ENCODE measurements at regions not wholly inside any gene's neighbourhood (a gene's known extent, or its start where the extent isn't known, plus 50 kb on each side); places are given as distances from the start of the nearest gene placed in this dataset.
A peak's percentile ranks its signal among the peaks of the same experiment; 100 is the strongest.

GRCh38 chr16:73226675-73227074 is 178.7 kb upstream of the ZFHX3 start:
- Histone ChIP-seq H3K27ac (ENCODE audit: low read depth, low read length) (no peak overlapping the region), H3K4me3 (ENCODE audit: low read length in 3 of 3) (no peak overlapping the region), H3K36me3 (ENCODE audit: control insufficient read depth in 3 of 3, insufficient read depth in 3 of 3, low read length in 3 of 3) (no peaks in the 10 kb centered on the region), H3K9me3 (ENCODE audit: control insufficient read depth in 3 of 3, low read length in 3 of 3) (no peaks in the 10 kb centered on the region), H3K4me1 (ENCODE audit: control insufficient read depth in 3 of 3, insufficient read depth in 3 of 3, low read length in 3 of 3) (peaks cover 3 to 8% (median 4%) of the 10 kb centered on the region in 3 donors), H3K9ac (ENCODE audit: low read depth in 1 of 3, low read length in 3 of 3) (no peak overlapping the region), H3K27me3 (ENCODE audit: control insufficient read depth in 3 of 3, insufficient read depth in 3 of 3, low read length in 3 of 3) (no peaks in the 10 kb centered on the region)

DNA sequence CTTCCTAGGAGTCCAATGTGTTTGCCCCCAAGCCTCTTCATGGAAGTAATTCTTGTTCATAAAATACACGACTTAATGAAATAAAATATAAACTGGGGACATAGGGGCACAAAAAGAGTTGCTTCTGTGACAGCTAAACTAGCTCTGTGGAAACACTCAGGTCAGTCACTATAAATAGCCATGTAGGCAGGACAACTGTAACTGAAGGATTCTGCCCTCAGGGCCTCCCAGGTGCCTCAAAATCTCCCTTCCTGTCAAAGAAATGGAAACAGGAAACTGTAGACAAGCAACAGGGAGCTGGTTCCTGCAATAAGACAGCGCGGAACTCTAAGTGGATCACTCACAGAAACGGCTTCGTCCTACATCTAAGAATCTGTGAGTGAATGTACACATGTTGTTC is 178.1 kb upstream of the ZFHX3 start:
- Histone ChIP-seq H3K27me3 (ENCODE audit: control insufficient read depth in 3 of 3, insufficient read depth in 3 of 3, low read length in 3 of 3) (no peaks in the 10 kb centered on the region), H3K27ac (ENCODE audit: low read depth, low read length) (peak overlapping the region; percentile 33), H3K4me1 (ENCODE audit: control insufficient read depth in 3 of 3, insufficient read depth in 3 of 3, low read length in 3 of 3) (peaks cover 3 to 8% (median 4%) of the 10 kb centered on the region in 3 donors), H3K4me3 (ENCODE audit: low read length in 3 of 3) (no peak overlapping the region), H3K36me3 (ENCODE audit: control insufficient read depth in 3 of 3, insufficient read depth in 3 of 3, low read length in 3 of 3) (no peaks in the 10 kb centered on the region), H3K9me3 (ENCODE audit: control insufficient read depth in 3 of 3, low read length in 3 of 3) (no peaks in the 10 kb centered on the region), H3K9ac (ENCODE audit: low read depth in 1 of 3, low read length in 3 of 3) (no peak overlapping the region)

- Histone ChIP-seq H3K27me3 (ENCODE audit: control insufficient read depth in 3 of 3, insufficient read depth in 3 of 3, low read length in 3 of 3) (no peaks in the 10 kb centered on the region), H3K36me3 (ENCODE audit: control insufficient read depth in 3 of 3, insufficient read depth in 3 of 3, low read length in 3 of 3) (no peaks in the 10 kb centered on the region), H3K9me3 (ENCODE audit: control insufficient read depth in 3 of 3, low read length in 3 of 3) (peaks cover 0 to 2% (median 0%) of the 10 kb centered on the region in 3 donors), H3K4me1 (ENCODE audit: control insufficient read depth in 3 of 3, insufficient read depth in 3 of 3, low read length in 3 of 3) (peaks cover 3 to 5% (median 4%) of the 10 kb centered on the region in 3 donors), H3K27ac (ENCODE audit: low read depth, low read length) (no peak overlapping the region), H3K4me3 (ENCODE audit: low read length in 3 of 3) (no peak overlapping the region), H3K9ac (ENCODE audit: low read depth in 1 of 3, low read length in 3 of 3) (no peak overlapping the region)
These were observed 172.9 kb upstream of the ZFHX3 start for GRCh38 chr16:73220836-73221235.

GRCh38 chr16:73219176-73219575 is 171.2 kb upstream of the ZFHX3 start:
- no peak overlapping the region for H3K9ac ChIP-seq (ENCODE audit: low read depth in 1 of 3, low read length in 3 of 3)
- no peaks in the 10 kb centered on the region for H3K27me3 ChIP-seq (ENCODE audit: control insufficient read depth in 3 of 3, insufficient read depth in 3 of 3, low read length in 3 of 3)
- peaks cover 0 to 2% (median 0%) of the 10 kb centered on the region in 3 donors for H3K9me3 ChIP-seq (ENCODE audit: control insufficient read depth in 3 of 3, low read length in 3 of 3)
- H3K27ac ChIP-seq (ENCODE audit: low read depth, low read length), result no peak overlapping the region
- peaks cover 3 to 9% (median 4%) of the 10 kb centered on the region in 3 donors for H3K4me1 ChIP-seq (ENCODE audit: control insufficient read depth in 3 of 3, insufficient read depth in 3 of 3, low read length in 3 of 3)
- H3K4me3 ChIP-seq (ENCODE audit: low read length in 3 of 3), result no peak overlapping the region
- no peaks in the 10 kb centered on the region for H3K36me3 ChIP-seq (ENCODE audit: control insufficient read depth in 3 of 3, insufficient read depth in 3 of 3, low read length in 3 of 3)

- H3K9me3 ChIP-seq (ENCODE audit: control insufficient read depth in 3 of 3, low read length in 3 of 3), result peaks cover 0 to 2% (median 0%) of the 10 kb centered on the region in 3 donors
- peak overlapping the region; percentile 6 for H3K27ac ChIP-seq (ENCODE audit: low read depth, low read length)
- no peaks in the 10 kb centered on the region for H3K27me3 ChIP-seq (ENCODE audit: control insufficient read depth in 3 of 3, insufficient read depth in 3 of 3, low read length in 3 of 3)
- no peak overlapping the region for H3K4me3 ChIP-seq (ENCODE audit: low read length in 3 of 3)
- H3K4me1 ChIP-seq (ENCODE audit: control insufficient read depth in 3 of 3, insufficient read depth in 3 of 3, low read length in 3 of 3), result peaks cover 3 to 15% (median 8%) of the 10 kb centered on the region in 3 donors
- H3K9ac ChIP-seq (ENCODE audit: low read depth in 1 of 3, low read length in 3 of 3), result no peak overlapping the region
- H3K36me3 ChIP-seq (ENCODE audit: control insufficient read depth in 3 of 3, insufficient read depth in 3 of 3, low read length in 3 of 3), result no peaks in the 10 kb centered on the region
These were observed 169.7 kb upstream of the ZFHX3 start for GRCh38 chr16:73217654-73218053.

- Histone ChIP-seq H3K9ac (ENCODE audit: low read depth in 1 of 3, low read length in 3 of 3) (no peak overlapping the region), H3K4me1 (ENCODE audit: control insufficient read depth in 3 of 3, insufficient read depth in 3 of 3, low read length in 3 of 3) (peaks cover 3 to 15% (median 8%) of the 10 kb centered on the region in 3 donors), H3K27me3 (ENCODE audit: control insufficient read depth in 3 of 3, insufficient read depth in 3 of 3, low read length in 3 of 3) (no peaks in the 10 kb centered on the region), H3K9me3 (ENCODE audit: control insufficient read depth in 3 of 3, low read length in 3 of 3) (peaks cover 0 to 2% (median 0%) of the 10 kb centered on the region in 3 donors), H3K36me3 (ENCODE audit: control insufficient read depth in 3 of 3, insufficient read depth in 3 of 3, low read length in 3 of 3) (no peaks in the 10 kb centered on the region), H3K27ac (ENCODE audit: low read depth, low read length) (no peak overlapping the region), H3K4me3 (ENCODE audit: low read length in 3 of 3) (no peak overlapping the region)
These were observed 169.0 kb upstream of the ZFHX3 start for GRCh38 chr16:73216932-73217331.

DNA sequence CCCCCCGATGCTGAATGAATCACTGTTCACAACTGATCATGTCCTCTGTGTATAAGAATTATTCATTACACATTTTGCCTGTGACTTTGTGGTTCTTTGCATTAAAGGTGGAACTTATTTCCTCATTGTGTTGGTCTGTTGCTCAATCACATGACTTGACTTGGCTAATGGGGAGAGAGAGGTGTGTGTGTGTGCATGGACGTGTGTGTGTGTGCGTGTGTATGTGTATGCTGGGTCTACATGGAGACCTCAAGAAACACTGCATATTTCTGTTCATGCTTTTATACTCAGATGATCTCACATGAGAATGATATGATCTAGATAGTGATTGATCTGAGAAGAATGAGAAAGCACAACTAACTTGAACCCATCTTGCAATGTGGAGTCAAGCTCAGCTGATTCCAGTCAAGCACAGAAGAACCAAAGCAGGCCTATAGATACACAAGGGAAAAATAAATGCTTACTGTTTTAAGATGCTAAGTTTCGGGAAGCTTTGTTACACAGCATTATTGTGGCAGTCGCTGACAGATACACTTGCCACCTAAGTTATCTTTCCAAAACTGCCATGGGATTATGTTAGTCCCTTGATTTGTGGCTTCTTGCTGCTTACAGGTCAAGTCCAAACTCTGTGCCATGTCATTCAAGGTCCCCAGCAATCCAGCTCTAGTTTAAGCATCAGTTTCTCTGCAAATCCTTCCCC is 167.9 kb upstream of the ZFHX3 start:
- Histone ChIP-seq H3K36me3 (ENCODE audit: control insufficient read depth in 3 of 3, insufficient read depth in 3 of 3, low read length in 3 of 3) (no peaks in the 10 kb centered on the region), H3K9me3 (ENCODE audit: control insufficient read depth in 3 of 3, low read length in 3 of 3) (peaks cover 0 to 2% (median 0%) of the 10 kb centered on the region in 3 donors), H3K27ac (ENCODE audit: low read depth, low read length) (peak overlapping the region; percentile 58), H3K4me1 (ENCODE audit: control insufficient read depth in 3 of 3, insufficient read depth in 3 of 3, low read length in 3 of 3) (peaks cover 3 to 15% (median 8%) of the 10 kb centered on the region in 3 donors), H3K27me3 (ENCODE audit: control insufficient read depth in 3 of 3, insufficient read depth in 3 of 3, low read length in 3 of 3) (no peaks in the 10 kb centered on the region), H3K4me3 (ENCODE audit: low read length in 3 of 3) (no peak overlapping the region), H3K9ac (ENCODE audit: low read depth in 1 of 3, low read length in 3 of 3) (no peak overlapping the region)

DNA sequence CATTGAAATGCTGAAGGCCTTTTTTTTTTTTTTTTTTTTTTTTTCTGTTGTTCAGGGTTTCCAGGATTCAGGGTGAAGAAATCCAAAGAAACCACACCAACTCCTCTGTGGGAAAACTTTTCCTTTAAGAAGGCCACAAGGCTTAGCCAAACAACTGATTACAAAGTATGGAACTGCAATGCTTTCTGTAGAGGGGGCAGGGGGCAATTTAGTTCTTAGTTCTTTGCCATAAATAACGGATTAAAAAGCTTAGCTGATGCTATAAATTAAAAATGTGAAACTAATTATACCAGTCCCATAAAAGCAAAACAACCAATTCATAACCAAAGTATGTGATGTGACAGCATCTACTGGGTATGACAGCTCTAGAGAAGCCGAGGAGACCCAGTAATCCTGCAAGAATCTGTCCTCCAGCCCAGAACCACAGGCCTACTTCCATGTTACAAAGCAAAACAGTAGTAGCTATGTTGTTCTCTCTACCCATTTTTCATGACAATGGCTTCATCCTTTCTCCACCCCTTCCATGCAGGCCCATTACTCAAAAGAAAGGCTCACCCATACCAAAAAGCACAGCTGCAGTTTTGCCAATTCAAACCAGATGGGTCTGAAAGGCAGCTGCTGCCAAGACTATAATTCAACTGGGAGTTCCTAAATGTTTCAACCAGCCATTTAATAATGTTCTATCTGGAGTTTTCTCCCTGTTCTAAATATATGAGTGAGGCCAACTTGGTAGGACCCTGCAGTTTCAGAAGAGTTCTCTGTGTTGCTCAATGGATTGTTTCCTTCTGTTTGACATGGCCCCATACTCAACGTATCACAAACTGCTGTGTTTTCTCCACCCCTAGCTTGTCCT is 167.1 kb upstream of the ZFHX3 start:
- peaks cover 0 to 2% (median 0%) of the 10 kb centered on the region in 3 donors for H3K9me3 ChIP-seq (ENCODE audit: control insufficient read depth in 3 of 3, low read length in 3 of 3)
- H3K4me1 ChIP-seq (ENCODE audit: control insufficient read depth in 3 of 3, insufficient read depth in 3 of 3, low read length in 3 of 3), result peaks cover 3 to 15% (median 8%) of the 10 kb centered on the region in 3 donors
- no peak overlapping the region for H3K9ac ChIP-seq (ENCODE audit: low read depth in 1 of 3, low read length in 3 of 3)
- no peak overlapping the region for H3K4me3 ChIP-seq (ENCODE audit: low read length in 3 of 3)
- peak overlapping the region; percentile 58 for H3K27ac ChIP-seq (ENCODE audit: low read depth, low read length)
- no peaks in the 10 kb centered on the region for H3K36me3 ChIP-seq (ENCODE audit: control insufficient read depth in 3 of 3, insufficient read depth in 3 of 3, low read length in 3 of 3)
- H3K27me3 ChIP-seq (ENCODE audit: control insufficient read depth in 3 of 3, insufficient read depth in 3 of 3, low read length in 3 of 3), result no peaks in the 10 kb centered on the region

- Histone ChIP-seq H3K36me3 (ENCODE audit: control insufficient read depth in 3 of 3, insufficient read depth in 3 of 3, low read length in 3 of 3) (no peaks in the 10 kb centered on the region), H3K4me3 (ENCODE audit: low read length in 3 of 3) (no peak overlapping the region), H3K9ac (ENCODE audit: low read depth in 1 of 3, low read length in 3 of 3) (no peak overlapping the region), H3K9me3 (ENCODE audit: control insufficient read depth in 3 of 3, low read length in 3 of 3) (peaks cover 0 to 2% (median 0%) of the 10 kb centered on the region in 3 donors), H3K27ac (ENCODE audit: low read depth, low read length) (no peak overlapping the region), H3K27me3 (ENCODE audit: control insufficient read depth in 3 of 3, insufficient read depth in 3 of 3, low read length in 3 of 3) (no peaks in the 10 kb centered on the region), H3K4me1 (ENCODE audit: control insufficient read depth in 3 of 3, insufficient read depth in 3 of 3, low read length in 3 of 3) (peaks cover 3 to 15% (median 8%) of the 10 kb centered on the region in 3 donors)
These were observed 166.0 kb upstream of the ZFHX3 start for GRCh38 chr16:73213732-73214455.

All from skeletal muscle tissue (tissue), 3 donors.